H9 (cell line): ENCODE measurements at regions not wholly inside any gene's neighbourhood (a gene's known extent, or its start where the extent isn't known, plus 50 kb on each side); places are given as distances from the start of the nearest gene placed in this dataset.

ENCODE experiments used
- DNase-seq: peaks from one replicate; pipeline ENCODE4 v3.0.0-alpha.2; 2017
- H2AFZ ChIP-seq: one replicate; pipeline ENCODE4 v1.6.1; 2013; ENCODE audit warnings: mild to moderate bottlenecking, low read length, control low read depth, moderate library complexity
- H2AK5ac ChIP-seq: 2 replicates; pipeline ENCODE4 v1.6.1; 2013; ENCODE audit warnings: low read length, control low read depth, mixed read lengths; ENCODE audit not compliant: insufficient read length
- H2BK120ac ChIP-seq: one replicate; pipeline ENCODE4 v1.6.1; 2013; ENCODE audit warnings: low read depth, mild to moderate bottlenecking, low read length, control low read depth, inconsistent platforms; ENCODE audit not compliant: poor library complexity, severe bottlenecking
- H2BK12ac ChIP-seq: 2 replicates; pipeline ENCODE4 v1.6.1; 2013; ENCODE audit warnings: low read length, control low read depth, mixed read lengths, low read depth; ENCODE audit not compliant: insufficient read length
- H2BK15ac ChIP-seq: 2 replicates; pipeline ENCODE4 v1.6.1; 2013; ENCODE audit warnings: low read depth, low read length, control low read depth
- H2BK20ac ChIP-seq: one replicate; pipeline ENCODE4 v1.6.1; 2013; ENCODE audit warnings: low read depth, mild to moderate bottlenecking, low read length, control low read depth, inconsistent platforms; ENCODE audit not compliant: poor library complexity, severe bottlenecking
- H2BK5ac ChIP-seq: 2 replicates; pipeline ENCODE4 v1.6.1; 2013; ENCODE audit warnings: low read length, control low read depth, mixed read lengths; ENCODE audit not compliant: insufficient read length
- H3K14ac ChIP-seq: 2 replicates; pipeline ENCODE4 v1.6.1; 2013; ENCODE audit warnings: low read length, control low read depth; ENCODE audit not compliant: insufficient read depth
- H3K18ac ChIP-seq: 2 replicates; pipeline ENCODE4 v1.6.1; 2013; ENCODE audit warnings: low read depth, mild to moderate bottlenecking, mixed read lengths, low read length, control low read depth; ENCODE audit not compliant: insufficient read length
- H3K23ac ChIP-seq: 2 replicates; pipeline ENCODE4 v1.6.1; 2013; ENCODE audit warnings: low read length, control low read depth, mixed read lengths, low read depth; ENCODE audit not compliant: insufficient read length
- H3K23me2 ChIP-seq: 2 replicates; pipeline ENCODE4 v1.6.1; 2013; ENCODE audit warnings: low read depth, mild to moderate bottlenecking, mixed read lengths, low read length, control low read depth; ENCODE audit not compliant: insufficient read length, poor library complexity, severe bottlenecking
- H3K27ac ChIP-seq: 2 replicates; pipeline ENCODE4 v1.5.1; 2013; ENCODE audit warnings: low read length, control low read depth, mixed read lengths, low read depth; ENCODE audit not compliant: insufficient read length
- H3K27me3 ChIP-seq: 2 replicates; pipeline ENCODE4 v1.6.1; 2013; ENCODE audit warnings: low read length, control low read depth, inconsistent platforms; ENCODE audit not compliant: insufficient read depth
- H3K4ac ChIP-seq: 2 replicates; pipeline ENCODE4 v1.6.1; 2013; ENCODE audit warnings: low read depth, mild to moderate bottlenecking, control low read depth, inconsistent platforms, low read length, moderate library complexity
- H3K4me1 ChIP-seq: 2 replicates; pipeline ENCODE4 v1.6.1; 2013; ENCODE audit warnings: low read length, control low read depth, inconsistent platforms; ENCODE audit not compliant: insufficient read depth
- H3K4me2 ChIP-seq: 2 replicates; pipeline ENCODE4 v1.6.1; 2013; ENCODE audit warnings: low read length, control low read depth, mixed read lengths; ENCODE audit not compliant: insufficient read length, insufficient read depth
- H3K56ac ChIP-seq: 2 replicates; pipeline ENCODE4 v1.6.1; 2013; ENCODE audit warnings: low read depth, mild to moderate bottlenecking, mixed read lengths, low read length, control low read depth; ENCODE audit not compliant: insufficient read length
- H3K79me1 ChIP-seq: 2 replicates; pipeline ENCODE4 v1.6.1; 2013; ENCODE audit warnings: low read depth, mild to moderate bottlenecking, moderate library complexity, low read length, control low read depth, inconsistent platforms; ENCODE audit not compliant: insufficient read depth, poor library complexity, severe bottlenecking
- H3K79me2 ChIP-seq: 2 replicates; pipeline ENCODE4 v1.6.1; 2013; ENCODE audit warnings: low read length, control low read depth, inconsistent platforms; ENCODE audit not compliant: insufficient read depth
- H3K9ac ChIP-seq: 2 replicates; pipeline ENCODE4 v1.6.1; 2013; ENCODE audit warnings: low read length, control low read depth, mixed read lengths; ENCODE audit not compliant: insufficient read length; ENCODE audit errors: extremely low read depth
- H3K9me3 ChIP-seq: one replicate; pipeline ENCODE4 v1.6.1; 2013; ENCODE audit warnings: low read depth, low read length, inconsistent platforms; ENCODE audit not compliant: control insufficient read depth
- H3T11ph ChIP-seq: one replicate; pipeline ENCODE4 v1.6.1; 2013; ENCODE audit warnings: mild to moderate bottlenecking, low read length, control low read depth, inconsistent platforms
- H4K20me1 ChIP-seq: one replicate; pipeline ENCODE4 v1.6.1; 2013; ENCODE audit not compliant: control insufficient read depth, insufficient read length, insufficient read depth
- H4K5ac ChIP-seq: 2 replicates; pipeline ENCODE4 v1.6.1; 2013; ENCODE audit warnings: low read depth, mild to moderate bottlenecking, mixed read lengths, low read length, control low read depth; ENCODE audit not compliant: insufficient read length
- H4K8ac ChIP-seq: replicated peaks from 2 replicates; pipeline ENCODE4 v1.6.1; 2013; ENCODE audit warnings: low read length, control low read depth, mixed read lengths, low read depth; ENCODE audit not compliant: insufficient read length
- H4K91ac ChIP-seq: 2 replicates; pipeline ENCODE4 v1.6.1; 2013; ENCODE audit warnings: low read depth, mild to moderate bottlenecking, moderate library complexity, mixed read lengths, low read length, control low read depth; ENCODE audit not compliant: insufficient read length
- H3K27ac Mint-ChIP-seq, 3 experiments: 2 replicates in 2 of 3; 3 replicates in 1 of 3; pipeline ENCODE4 v1.8.0; 2020 to 2021; ENCODE audit warnings: mixed read lengths in 3 of 3, mild to moderate bottlenecking in 1 of 3, moderate library complexity in 1 of 3
- H3K27me3 Mint-ChIP-seq: 2 replicates; pipeline ENCODE4 v1.8.0; 2021; ENCODE audit warnings: low read depth, mild to moderate bottlenecking, moderate library complexity, mixed read lengths
- H3K36me3 Mint-ChIP-seq, 3 experiments: 2 replicates in 2 of 3; 3 replicates in 1 of 3; pipeline ENCODE4 v1.8.0; 2020 to 2021; ENCODE audit warnings: low read depth in 3 of 3, mixed read lengths in 3 of 3; ENCODE audit not compliant: insufficient read depth in 1 of 3
- H3K4me1 Mint-ChIP-seq, 2 experiments: 2 replicates each; pipeline ENCODE4 v1.8.0; 2020; ENCODE audit warnings: mixed read lengths in 2 of 2
- H3K4me3 Mint-ChIP-seq, 2 experiments: 2 replicates in 1 of 2; 3 replicates in 1 of 2; pipeline ENCODE4 v1.8.0; 2020 to 2021; ENCODE audit warnings: mild to moderate bottlenecking in 2 of 2, mixed read lengths in 2 of 2, moderate library complexity in 1 of 2
- H3K9me3 Mint-ChIP-seq, 2 experiments: 2 replicates in 1 of 2; 3 replicates in 1 of 2; pipeline ENCODE4 v1.8.0; 2020; ENCODE audit warnings: mild to moderate bottlenecking in 2 of 2, mixed read lengths in 2 of 2, moderate library complexity in 1 of 2
- WGBS: extraction: QIAGEN DNeasy Blood & Tissue Kit; methylation state at CpG from one replicate; pipeline ENCODE4 v1.1.7; 2013; ENCODE audit warnings: missing lambda C conversion rate, low lambda C conversion rate, mixed read lengths; ENCODE audit not compliant: insufficient read length; ENCODE audit errors: extremely low coverage; 5-methylcytosine and 5-hydroxymethylcytosine counted together
- TF ChIP-seq, protein P1 (sequence below): fragments of 200-600 bp; sonication (generic); conservative IDR thresholded peaks from 3 replicates; pipeline ENCODE4 v1.8.0; 2021; ENCODE audit warnings: antibody characterized with exemption, mild to moderate bottlenecking

DNA sequence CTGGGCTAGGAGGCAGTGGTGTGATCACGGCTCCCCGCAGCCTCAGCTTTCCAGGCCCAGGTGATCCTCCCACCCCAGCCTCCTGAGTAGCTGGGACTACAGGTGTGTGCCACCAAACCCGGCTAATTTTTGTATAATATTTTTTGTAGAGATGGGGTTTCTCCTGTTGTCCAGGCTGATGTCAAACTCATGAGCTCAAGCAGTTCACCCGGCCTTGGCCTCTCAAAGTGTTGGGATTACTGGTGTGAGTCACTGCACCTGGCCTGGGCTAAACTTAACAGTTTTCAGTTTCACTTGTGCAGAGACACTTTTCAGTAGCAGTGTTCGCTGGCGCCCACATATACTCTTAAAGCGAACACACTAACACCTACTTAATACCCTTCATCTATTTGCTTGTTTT is 205.6 kb upstream of the ZNF608 start:
- no peak overlapping the region for H3K4ac ChIP-seq
- no peak overlapping the region for H3K4me2 ChIP-seq
- H3K27ac ChIP-seq: no peak overlapping the region
- no peaks in the 10 kb centered on the region for H3K9me3 ChIP-seq
- no peaks in the 10 kb centered on the region for H3K79me1 ChIP-seq
- no peak for DNase-seq
- Mint-ChIP-seq H3K27ac (no peak overlapping the region), H3K4me1 (peaks cover 25 to 27% of the 10 kb centered on the region in 2 experiments), H3K27me3 (no peaks in the 10 kb centered on the region), H3K36me3 (peaks cover 0 to 10% (median 0%) of the 10 kb centered on the region in 3 experiments; a peak in 1 of 7 replicates), H3K9me3 (no peaks in the 10 kb centered on the region; a peak in 1 of 5 replicates), H3K4me3 (no peak overlapping the region)
- H2AFZ ChIP-seq: no peak overlapping the region
- WGBS: no CpG with 5 or more reads among the region's 7 CpGs
- H2BK5ac ChIP-seq: no peak overlapping the region
- no peak overlapping the region for H3K56ac ChIP-seq
- H4K20me1 ChIP-seq: no peaks in the 10 kb centered on the region
- TF ChIP-seq, protein P1, sequence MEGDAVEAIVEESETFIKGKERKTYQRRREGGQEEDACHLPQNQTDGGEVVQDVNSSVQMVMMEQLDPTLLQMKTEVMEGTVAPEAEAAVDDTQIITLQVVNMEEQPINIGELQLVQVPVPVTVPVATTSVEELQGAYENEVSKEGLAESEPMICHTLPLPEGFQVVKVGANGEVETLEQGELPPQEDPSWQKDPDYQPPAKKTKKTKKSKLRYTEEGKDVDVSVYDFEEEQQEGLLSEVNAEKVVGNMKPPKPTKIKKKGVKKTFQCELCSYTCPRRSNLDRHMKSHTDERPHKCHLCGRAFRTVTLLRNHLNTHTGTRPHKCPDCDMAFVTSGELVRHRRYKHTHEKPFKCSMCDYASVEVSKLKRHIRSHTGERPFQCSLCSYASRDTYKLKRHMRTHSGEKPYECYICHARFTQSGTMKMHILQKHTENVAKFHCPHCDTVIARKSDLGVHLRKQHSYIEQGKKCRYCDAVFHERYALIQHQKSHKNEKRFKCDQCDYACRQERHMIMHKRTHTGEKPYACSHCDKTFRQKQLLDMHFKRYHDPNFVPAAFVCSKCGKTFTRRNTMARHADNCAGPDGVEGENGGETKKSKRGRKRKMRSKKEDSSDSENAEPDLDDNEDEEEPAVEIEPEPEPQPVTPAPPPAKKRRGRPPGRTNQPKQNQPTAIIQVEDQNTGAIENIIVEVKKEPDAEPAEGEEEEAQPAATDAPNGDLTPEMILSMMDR: no peak
- H3K18ac ChIP-seq: no peak overlapping the region
- H3K23ac ChIP-seq: no peak overlapping the region
- no peak overlapping the region for H2AK5ac ChIP-seq
- no peak overlapping the region for H3K14ac ChIP-seq
- no peaks in the 10 kb centered on the region for H3K23me2 ChIP-seq
- peaks cover 3% of the 10 kb centered on the region; the same call in 1 of the 2 replicates for H3K4me1 ChIP-seq
- H4K8ac ChIP-seq: no peak overlapping the region
- H4K91ac ChIP-seq: no peak overlapping the region
- H3K27me3 ChIP-seq: no peaks in the 10 kb centered on the region
- no peak overlapping the region for H2BK15ac ChIP-seq
- no peak overlapping the region for H2BK120ac ChIP-seq
- no peak overlapping the region for H2BK20ac ChIP-seq
- H4K5ac ChIP-seq: no peak overlapping the region
- no peak overlapping the region for H3T11ph ChIP-seq
- no peak overlapping the region for H3K9ac ChIP-seq
- no peaks in the 10 kb centered on the region for H3K79me2 ChIP-seq
- no peak overlapping the region for H2BK12ac ChIP-seq
